Skin of body (tissue), 1 donor: ENCODE measurements at regions not wholly inside any gene's neighbourhood (a gene's known extent, or its start where the extent isn't known, plus 50 kb on each side); places are given as distances from the start of the nearest gene placed in this dataset.

Experiments
- DNase-seq: peaks from one replicate; lab custom pipeline; 2025; lab: John Stamatoyannopoulos, UW

GRCh38 chr10:78264361-78264760, 230.7 kb downstream of the RPS24 start:
- DNase-seq: no peak

GRCh38 chr10:78266741-78267469, 233.2 kb downstream of the RPS24 start:
- DNase-seq: peak; percentile 41

- no peak for DNase-seq
Observed at GRCh38 chr10:78267598-78267997, 233.9 kb downstream of the RPS24 start.

GRCh38 chr10:78269060-78269459, 235.4 kb downstream of the RPS24 start:
- DNase-seq: no peak

- no peak for DNase-seq
Observed at GRCh38 chr10:78272329-78272728, 238.7 kb downstream of the RPS24 start.

- DNase-seq: no peak
Observed at GRCh38 chr10:78274491-78274890, 240.8 kb downstream of the RPS24 start.

- no peak for DNase-seq
Observed at GRCh38 chr10:78276139-78276538, 242.5 kb downstream of the RPS24 start.

GRCh38 chr10:78277314-78278057, 243.8 kb downstream of the RPS24 start:
- no peak for DNase-seq

GRCh38 chr10:78278058-78278404, 244.4 kb downstream of the RPS24 start:
- no peak for DNase-seq

- DNase-seq: no peak
Observed at GRCh38 chr10:78279756-78280155, 246.1 kb downstream of the RPS24 start.

- no peak for DNase-seq
Observed at GRCh38 chr10:78280604-78281003, 246.9 kb downstream of the RPS24 start.

GRCh38 chr10:78281627-78282026, 248.0 kb downstream of the RPS24 start:
- no peak for DNase-seq

- DNase-seq: no peak
Observed at GRCh38 chr10:78283069-78283682, 249.5 kb downstream of the RPS24 start.

GRCh38 chr10:78284381-78284780, 250.7 kb downstream of the RPS24 start:
- DNase-seq: no peak

GRCh38 chr10:78285226-78285625, 251.6 kb downstream of the RPS24 start:
- no peak for DNase-seq

GRCh38 chr10:78286186-78286585, 252.5 kb downstream of the RPS24 start:
- DNase-seq: no peak

- no peak for DNase-seq
Observed at GRCh38 chr10:78286668-78287067, 253.0 kb downstream of the RPS24 start.

GRCh38 chr10:78287618-78288017, 254.0 kb downstream of the RPS24 start:
- no peak for DNase-seq

GRCh38 chr10:78288663-78289062, 255.0 kb downstream of the RPS24 start:
- DNase-seq: no peak

- no peak for DNase-seq
Observed at GRCh38 chr10:78290131-78290750, 256.6 kb downstream of the RPS24 start.

- no peak for DNase-seq
Observed at GRCh38 chr10:78291722-78292121, 258.1 kb downstream of the RPS24 start.
